Left ventricle myocardium inferior (tissue), 1 donor: ENCODE measurements at regions not wholly inside any gene's neighbourhood (a gene's known extent, or its start where the extent isn't known, plus 50 kb on each side); places are given as distances from the start of the nearest gene placed in this dataset.
"Not testable (repeated sequence)": the region's sequence is repeated elsewhere in the genome, so short reads cannot be mapped to it uniquely, and the experiment has no call there.

Experiments used
- DNase-seq: peaks from one replicate; pipeline ENCODE4 v3.0.0-alpha.2; 2020
- H3K27ac ChIP-seq: fragments of 200-600 bp; replicated peaks from 2 replicates; pipeline ENCODE4 v1.8.0; 2021
- H3K27me3 ChIP-seq: fragments of 200-600 bp; 2 replicates; pipeline ENCODE4 v1.8.0; 2021; ENCODE audit warnings: low read depth
- H3K36me3 ChIP-seq: fragments of 200-600 bp; 2 replicates; pipeline ENCODE4 v1.8.0; 2021
- H3K4me1 ChIP-seq: fragments of 200-600 bp; 2 replicates; pipeline ENCODE4 v1.8.0; 2021
- H3K4me3 ChIP-seq: fragments of 200-600 bp; 2 replicates; pipeline ENCODE4 v1.8.0; 2021; ENCODE audit warnings: mild to moderate bottlenecking, moderate library complexity
- H3K9me3 ChIP-seq: fragments of 200-600 bp; replicated peaks from 2 replicates; pipeline ENCODE4 v1.8.0; 2021
- intact Hi-C: fragments of 100-400 bp; cut with micrococcal nuclease; formaldehyde crosslinking; loops from one replicate; pipeline ENCODE4 v1.11.0; 2022
- TF ChIP-seq, protein P1 (sequence below): fragments of 200-600 bp; IDR thresholded peaks from 2 replicates; pipeline ENCODE4 v1.8.0; 2021; ENCODE audit warnings: antibody characterized with exemption, mild to moderate bottlenecking, borderline replicate concordance
- donor health status: DM: no; HTN: yes; CAD: no; lungs with severe emphysema.

GRCh38 chr6:56727097-56727850 lies 84.6 kb upstream of the DST start:
- no peak for DNase-seq
- TF ChIP-seq, protein P1, sequence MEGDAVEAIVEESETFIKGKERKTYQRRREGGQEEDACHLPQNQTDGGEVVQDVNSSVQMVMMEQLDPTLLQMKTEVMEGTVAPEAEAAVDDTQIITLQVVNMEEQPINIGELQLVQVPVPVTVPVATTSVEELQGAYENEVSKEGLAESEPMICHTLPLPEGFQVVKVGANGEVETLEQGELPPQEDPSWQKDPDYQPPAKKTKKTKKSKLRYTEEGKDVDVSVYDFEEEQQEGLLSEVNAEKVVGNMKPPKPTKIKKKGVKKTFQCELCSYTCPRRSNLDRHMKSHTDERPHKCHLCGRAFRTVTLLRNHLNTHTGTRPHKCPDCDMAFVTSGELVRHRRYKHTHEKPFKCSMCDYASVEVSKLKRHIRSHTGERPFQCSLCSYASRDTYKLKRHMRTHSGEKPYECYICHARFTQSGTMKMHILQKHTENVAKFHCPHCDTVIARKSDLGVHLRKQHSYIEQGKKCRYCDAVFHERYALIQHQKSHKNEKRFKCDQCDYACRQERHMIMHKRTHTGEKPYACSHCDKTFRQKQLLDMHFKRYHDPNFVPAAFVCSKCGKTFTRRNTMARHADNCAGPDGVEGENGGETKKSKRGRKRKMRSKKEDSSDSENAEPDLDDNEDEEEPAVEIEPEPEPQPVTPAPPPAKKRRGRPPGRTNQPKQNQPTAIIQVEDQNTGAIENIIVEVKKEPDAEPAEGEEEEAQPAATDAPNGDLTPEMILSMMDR: no peak
- Histone ChIP-seq H3K36me3 (no peaks in the 10 kb centered on the region), H3K27me3 (no peaks in the 10 kb centered on the region), H3K4me1 (peaks cover 83% of the 10 kb centered on the region), H3K27ac (peak overlapping the region; percentile 82), H3K9me3 (no peaks in the 10 kb centered on the region), H3K4me3 (no peak overlapping the region)
- intact Hi-C loops: no loop called here

GRCh38 chr6:56725254-56725653 lies 82.6 kb upstream of the DST start:
- TF ChIP-seq, protein P1: no peak
- intact Hi-C loops: no loop called here
- H3K27ac ChIP-seq: peak overlapping the region; percentile 82
- no peaks in the 10 kb centered on the region for H3K36me3 ChIP-seq
- H3K4me1 ChIP-seq: peaks cover 79% of the 10 kb centered on the region
- no peak overlapping the region for H3K4me3 ChIP-seq
- no peaks in the 10 kb centered on the region for H3K9me3 ChIP-seq
- no peaks in the 10 kb centered on the region for H3K27me3 ChIP-seq
- no peak for DNase-seq

GRCh38 chr6:56724455-56724854 lies 81.8 kb upstream of the DST start:
- Histone ChIP-seq H3K4me3 (no peak overlapping the region), H3K36me3 (no peaks in the 10 kb centered on the region), H3K4me1 (peaks cover 77% of the 10 kb centered on the region), H3K27ac (peak overlapping the region; percentile 82), H3K27me3 (no peaks in the 10 kb centered on the region), H3K9me3 (no peaks in the 10 kb centered on the region)
- no peak for DNase-seq
- TF ChIP-seq, protein P1: no peak
- intact Hi-C loops: no loop called here

- no peak overlapping the region for H3K4me3 ChIP-seq
- peak overlapping the region; percentile 82 for H3K27ac ChIP-seq
- intact Hi-C loops: no loop called here
- no peak for DNase-seq
- TF ChIP-seq, protein P1: no peak
- no peaks in the 10 kb centered on the region for H3K36me3 ChIP-seq
- H3K4me1 ChIP-seq: peaks cover 63% of the 10 kb centered on the region
- no peaks in the 10 kb centered on the region for H3K27me3 ChIP-seq
- peaks cover 3% of the 10 kb centered on the region for H3K9me3 ChIP-seq
Observed at GRCh38 chr6:56720882-56721281, 78.2 kb upstream of the DST start.

GRCh38 chr6:56720202-56720601 lies 77.5 kb upstream of the DST start:
- Histone ChIP-seq H3K4me1 (peaks cover 63% of the 10 kb centered on the region), H3K27ac (peak overlapping the region; percentile 82)
- H3K4me3 ChIP-seq, DNase-seq, H3K36me3 ChIP-seq, H3K27me3 ChIP-seq, intact Hi-C loops, H3K9me3 ChIP-seq: not testable (repeated sequence)

GRCh38 chr6:56719315-56720058 lies 76.8 kb upstream of the DST start:
- intact Hi-C loops, H3K27me3 ChIP-seq, H3K9me3 ChIP-seq, DNase-seq, H3K4me3 ChIP-seq, H3K36me3 ChIP-seq: not testable (repeated sequence)
- H3K27ac ChIP-seq: peak overlapping the region; percentile 82
- peaks cover 63% of the 10 kb centered on the region for H3K4me1 ChIP-seq
